ENCODE measurements at regions not wholly inside any gene's neighbourhood (a gene's known extent, or its start where the extent isn't known, plus 50 kb on each side); places are given as distances from the start of the nearest gene placed in this dataset.

DNA sequence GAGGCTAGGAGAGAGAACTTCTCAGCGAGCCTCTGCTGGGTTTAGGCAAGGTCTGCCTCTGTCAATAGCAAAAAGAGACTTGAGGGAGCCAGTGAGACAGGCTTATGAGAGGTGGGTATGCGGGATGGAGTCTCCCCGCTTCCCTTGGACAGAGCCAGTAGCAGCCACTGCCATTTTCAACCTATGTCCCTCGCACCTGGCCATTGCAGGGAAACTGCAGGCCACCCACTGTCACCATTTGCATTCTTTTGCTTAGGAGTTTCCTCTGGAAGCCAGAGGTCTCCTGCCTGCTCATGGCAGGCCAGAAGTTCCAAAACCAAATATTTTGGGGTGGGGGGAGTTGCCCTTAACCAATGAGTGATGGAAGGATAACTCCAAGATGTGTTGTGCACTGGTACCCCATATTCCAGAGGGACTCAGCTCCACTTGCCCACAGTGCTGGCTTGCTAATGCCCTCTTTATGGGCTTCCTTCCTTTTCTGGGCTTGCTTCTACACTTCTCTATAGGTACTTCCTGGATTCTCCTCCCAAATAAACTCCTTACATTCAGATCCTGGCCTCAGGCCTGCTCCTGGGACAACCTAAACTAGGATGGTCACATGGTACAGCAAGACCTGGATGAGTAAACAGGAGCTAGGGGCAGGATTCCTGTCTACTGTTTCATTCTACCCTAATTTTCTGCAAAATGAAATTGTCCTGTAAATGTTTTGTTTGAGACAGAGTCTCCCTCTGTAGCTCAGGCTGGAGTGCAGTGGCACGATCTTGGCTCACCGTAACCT lies 108.9 kb upstream of the PROK2 start:
- Mint-ChIP-seq H3K27ac (no peak overlapping the region), H3K9me3 (no peaks in the 10 kb centered on the region), H3K36me3 (ENCODE audit: low read depth) (no peaks in the 10 kb centered on the region), H3K4me3 (no peak overlapping the region), H3K27me3 (ENCODE audit: insufficient read depth) (peaks cover 26% of the 10 kb centered on the region), H3K4me1 (peaks cover 14% of the 10 kb centered on the region)
- DNase-seq = peak; percentile 73
- TF ChIP-seq, protein P1, sequence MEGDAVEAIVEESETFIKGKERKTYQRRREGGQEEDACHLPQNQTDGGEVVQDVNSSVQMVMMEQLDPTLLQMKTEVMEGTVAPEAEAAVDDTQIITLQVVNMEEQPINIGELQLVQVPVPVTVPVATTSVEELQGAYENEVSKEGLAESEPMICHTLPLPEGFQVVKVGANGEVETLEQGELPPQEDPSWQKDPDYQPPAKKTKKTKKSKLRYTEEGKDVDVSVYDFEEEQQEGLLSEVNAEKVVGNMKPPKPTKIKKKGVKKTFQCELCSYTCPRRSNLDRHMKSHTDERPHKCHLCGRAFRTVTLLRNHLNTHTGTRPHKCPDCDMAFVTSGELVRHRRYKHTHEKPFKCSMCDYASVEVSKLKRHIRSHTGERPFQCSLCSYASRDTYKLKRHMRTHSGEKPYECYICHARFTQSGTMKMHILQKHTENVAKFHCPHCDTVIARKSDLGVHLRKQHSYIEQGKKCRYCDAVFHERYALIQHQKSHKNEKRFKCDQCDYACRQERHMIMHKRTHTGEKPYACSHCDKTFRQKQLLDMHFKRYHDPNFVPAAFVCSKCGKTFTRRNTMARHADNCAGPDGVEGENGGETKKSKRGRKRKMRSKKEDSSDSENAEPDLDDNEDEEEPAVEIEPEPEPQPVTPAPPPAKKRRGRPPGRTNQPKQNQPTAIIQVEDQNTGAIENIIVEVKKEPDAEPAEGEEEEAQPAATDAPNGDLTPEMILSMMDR (conservative IDR thresholded peaks at IDR 0.05) = no peak
- H3K36me3 ChIP-seq (ENCODE audit: control insufficient read depth, insufficient read depth, low read length) = no peaks in the 10 kb centered on the region
- no peaks in the 10 kb centered on the region for H3K4me1 ChIP-seq (ENCODE audit: control insufficient read depth, insufficient read depth, low read length)
- 67 to 80% methylated on average over 5 to 6 of the region's 6 CpGs for WGBS, 2 experiments (ENCODE audit: insufficient coverage in 1 of 2, insufficient read length in 1 of 2)
- H3K27ac ChIP-seq (ENCODE audit: low read depth, low read length) = no peak overlapping the region
- H3K27me3 ChIP-seq (ENCODE audit: control insufficient read depth, insufficient read depth, low read length, poor library complexity, severe bottlenecking) = peaks cover 4% of the 10 kb centered on the region
- H3K4me3 ChIP-seq (ENCODE audit: low read length) = no peak overlapping the region
- no peaks in the 10 kb centered on the region for H3K9me3 ChIP-seq (ENCODE audit: control insufficient read depth, low read length)
- H3K9ac ChIP-seq (ENCODE audit: extremely low read depth, low read length, poor library complexity, severe bottlenecking) = no peak overlapping the region

DNA sequence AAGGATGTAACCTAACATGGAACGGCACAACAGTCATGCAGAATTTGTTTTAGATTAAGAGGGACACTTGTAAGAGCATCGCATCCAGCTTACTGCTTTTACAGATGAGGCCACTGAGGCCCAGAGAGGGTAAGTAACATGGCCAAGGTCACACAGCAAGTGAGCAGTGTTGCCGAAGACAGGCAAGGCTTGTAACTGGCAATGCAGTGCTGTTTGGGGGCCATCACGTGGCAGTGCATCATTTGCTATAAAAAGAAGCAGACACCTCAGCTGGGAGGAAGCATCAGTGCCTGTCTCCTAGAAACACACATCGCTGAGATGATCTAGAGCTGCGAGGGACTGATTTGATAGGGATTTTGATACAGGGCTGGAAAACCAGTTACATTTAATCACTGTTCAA lies 108.2 kb upstream of the PROK2 start:
- Mint-ChIP-seq H3K27me3 (ENCODE audit: insufficient read depth) (peaks cover 29% of the 10 kb centered on the region), H3K27ac (no peak overlapping the region), H3K4me3 (no peak overlapping the region), H3K36me3 (ENCODE audit: low read depth) (no peaks in the 10 kb centered on the region), H3K9me3 (no peaks in the 10 kb centered on the region), H3K4me1 (peaks cover 14% of the 10 kb centered on the region)
- TF ChIP-seq, protein P1 (conservative IDR thresholded peaks at IDR 0.05) = no peak
- Histone ChIP-seq H3K9ac (ENCODE audit: extremely low read depth, low read length, poor library complexity, severe bottlenecking) (no peak overlapping the region), H3K4me1 (ENCODE audit: control insufficient read depth, insufficient read depth, low read length) (no peaks in the 10 kb centered on the region), H3K27me3 (ENCODE audit: control insufficient read depth, insufficient read depth, low read length, poor library complexity, severe bottlenecking) (peaks cover 12% of the 10 kb centered on the region), H3K36me3 (ENCODE audit: control insufficient read depth, insufficient read depth, low read length) (no peaks in the 10 kb centered on the region), H3K27ac (ENCODE audit: low read depth, low read length) (no peak overlapping the region), H3K4me3 (ENCODE audit: low read length) (no peak overlapping the region), H3K9me3 (ENCODE audit: control insufficient read depth, low read length) (no peaks in the 10 kb centered on the region)
- 89 to 93% methylated on average over 5 to 6 of the region's 6 CpGs for WGBS, 2 experiments (ENCODE audit: insufficient coverage in 1 of 2, insufficient read length in 1 of 2)
- no peak for DNase-seq

DNA sequence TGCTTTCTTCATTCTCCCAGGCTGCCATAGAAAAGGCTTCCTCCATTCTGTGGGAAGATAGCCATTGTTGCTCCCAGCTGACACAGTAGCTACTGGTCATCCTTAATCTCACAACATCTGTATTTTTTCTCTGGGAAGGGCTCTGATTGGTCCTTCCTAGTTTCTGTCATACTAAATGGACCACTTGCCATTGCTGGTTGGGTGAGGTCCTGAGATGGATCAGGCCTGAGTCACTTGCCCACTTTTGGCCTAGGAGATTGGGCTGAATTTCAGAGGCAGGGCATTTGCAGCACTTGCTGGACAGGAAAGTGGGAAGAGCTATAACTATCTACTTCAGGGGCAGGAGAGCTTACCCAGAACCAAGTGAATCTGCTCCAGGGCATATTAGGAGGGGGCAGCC lies 106.5 kb upstream of the PROK2 start:
- H3K4me1 Mint-ChIP-seq = peaks cover 14% of the 10 kb centered on the region
- no peaks in the 10 kb centered on the region for H3K9me3 Mint-ChIP-seq
- Histone ChIP-seq H3K9me3 (ENCODE audit: control insufficient read depth, low read length) (no peaks in the 10 kb centered on the region), H3K36me3 (ENCODE audit: control insufficient read depth, insufficient read depth, low read length) (no peaks in the 10 kb centered on the region), H3K27me3 (ENCODE audit: control insufficient read depth, insufficient read depth, low read length, poor library complexity, severe bottlenecking) (peaks cover 20% of the 10 kb centered on the region), H3K4me3 (ENCODE audit: low read length) (no peak overlapping the region), H3K9ac (ENCODE audit: extremely low read depth, low read length, poor library complexity, severe bottlenecking) (no peak overlapping the region), H3K27ac (ENCODE audit: low read depth, low read length) (no peak overlapping the region), H3K4me1 (ENCODE audit: control insufficient read depth, insufficient read depth, low read length) (no peaks in the 10 kb centered on the region)
- no peak overlapping the region for H3K27ac Mint-ChIP-seq
- no peaks in the 10 kb centered on the region for H3K36me3 Mint-ChIP-seq (ENCODE audit: low read depth)
- no peak for DNase-seq
- H3K27me3 Mint-ChIP-seq (ENCODE audit: insufficient read depth) = peaks cover 21% of the 10 kb centered on the region
- TF ChIP-seq, protein P1 (conservative IDR thresholded peaks at IDR 0.05) = no peak
- H3K4me3 Mint-ChIP-seq = no peak overlapping the region
